Colon (tissue), 2 donors: ENCODE measurements at regions not wholly inside any gene's neighbourhood (a gene's known extent, or its start where the extent isn't known, plus 50 kb on each side); places are given as distances from the start of the nearest gene placed in this dataset.

ENCODE experiments used
- FAIRE-seq: peaks from 2 replicates; lab custom pipeline; 2012; peaks lifted over from hg19 to GRCh38; lab: Jason Lieb, UNC
- donor health status: control.
- donor health status: control.

DNA sequence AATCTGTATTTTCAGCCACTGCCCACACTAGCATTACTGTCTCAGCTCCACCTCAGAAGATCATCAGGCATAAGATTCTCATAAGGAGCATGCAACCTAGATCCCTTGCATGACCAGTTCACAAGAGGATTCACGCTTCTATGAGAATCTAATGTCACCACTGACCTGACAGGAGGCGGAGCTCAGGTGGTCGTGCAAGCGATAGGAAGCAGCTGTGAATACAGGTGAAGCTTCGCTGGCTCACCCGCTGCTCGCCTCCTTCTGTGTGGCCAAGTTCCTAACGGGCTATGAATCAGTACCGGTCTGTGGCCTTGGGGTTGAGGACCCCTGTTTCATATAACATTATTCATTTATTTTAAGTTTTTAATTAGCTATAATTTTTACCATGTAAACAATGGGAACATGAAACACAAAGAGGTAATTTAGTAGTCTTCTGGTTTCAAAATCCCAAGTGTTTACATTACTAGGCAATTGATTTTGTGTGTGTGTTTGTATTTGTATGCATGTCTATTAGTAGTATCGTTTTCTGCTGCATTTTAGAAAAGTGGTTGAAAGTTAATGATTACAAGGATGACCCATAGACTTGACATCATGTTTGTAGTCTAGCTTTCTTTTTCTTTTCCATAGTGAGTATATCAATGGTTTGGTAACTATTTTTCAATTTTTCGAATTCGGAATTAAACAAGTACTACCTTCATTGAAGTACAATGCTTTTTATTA is 159.4 kb downstream of the TENT4A start:
- no peak for FAIRE-seq

DNA sequence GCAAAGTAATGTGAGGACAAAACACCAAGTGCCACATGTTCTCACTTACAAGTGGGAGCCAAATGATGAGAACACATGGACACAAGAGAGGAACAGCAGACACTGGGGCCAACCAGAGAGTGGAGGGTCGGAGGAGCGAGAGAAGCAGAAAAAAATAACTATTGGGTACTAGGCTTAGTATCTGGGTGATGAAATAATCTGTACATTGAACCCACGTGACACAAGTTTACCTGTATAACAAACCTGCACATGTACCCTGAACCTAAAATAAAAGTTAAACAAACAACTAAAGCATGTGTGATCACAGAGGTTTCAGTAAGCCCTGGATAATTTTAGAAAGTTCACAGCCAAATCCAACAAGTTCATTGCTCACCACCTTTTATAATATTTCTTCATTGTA is 160.1 kb downstream of the TENT4A start:
- FAIRE-seq: no peak

GRCh38 chr5:6875376-6875775 is 162.1 kb downstream of the TENT4A start:
- no peak for FAIRE-seq

DNA sequence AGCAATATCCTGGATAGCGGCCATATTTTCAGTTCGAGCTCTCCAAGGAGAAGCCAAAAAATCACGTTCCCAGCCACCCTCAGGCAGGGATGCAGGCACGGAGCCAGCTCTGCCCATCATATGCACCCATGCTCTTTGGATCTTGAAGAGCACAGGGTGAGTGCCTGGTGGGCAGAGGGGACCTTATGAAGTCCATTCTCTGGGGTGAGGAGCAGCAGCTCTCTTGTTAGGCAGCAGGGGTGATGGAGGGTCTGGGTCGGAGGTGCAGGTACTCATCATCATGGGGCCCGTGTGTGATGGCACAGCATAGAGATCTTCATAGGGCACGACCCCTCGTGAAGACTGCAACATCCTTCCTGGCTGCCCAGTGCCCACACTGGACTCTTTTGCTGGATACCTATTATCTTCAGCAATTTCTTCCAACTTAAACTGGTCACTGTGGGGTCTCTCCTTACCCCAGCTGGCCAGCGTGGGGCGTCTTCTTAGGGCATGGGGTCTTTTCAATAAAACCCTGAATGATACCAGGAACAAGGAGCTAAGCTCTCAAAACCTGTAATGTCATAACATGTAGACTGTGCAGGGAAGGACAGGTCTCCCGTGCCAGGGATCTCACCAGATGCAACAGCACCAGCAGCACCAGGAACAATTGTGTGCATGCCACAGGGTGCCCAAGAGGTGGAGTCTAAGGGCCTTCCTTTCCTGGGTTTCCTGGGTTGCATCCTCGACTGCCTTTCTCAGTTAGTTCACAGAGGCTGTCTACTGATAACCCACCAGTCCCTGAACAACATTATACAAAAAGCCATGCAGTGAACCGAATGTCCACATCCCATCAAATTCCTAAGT is 165.0 kb downstream of the TENT4A start:
- no peak for FAIRE-seq

DNA sequence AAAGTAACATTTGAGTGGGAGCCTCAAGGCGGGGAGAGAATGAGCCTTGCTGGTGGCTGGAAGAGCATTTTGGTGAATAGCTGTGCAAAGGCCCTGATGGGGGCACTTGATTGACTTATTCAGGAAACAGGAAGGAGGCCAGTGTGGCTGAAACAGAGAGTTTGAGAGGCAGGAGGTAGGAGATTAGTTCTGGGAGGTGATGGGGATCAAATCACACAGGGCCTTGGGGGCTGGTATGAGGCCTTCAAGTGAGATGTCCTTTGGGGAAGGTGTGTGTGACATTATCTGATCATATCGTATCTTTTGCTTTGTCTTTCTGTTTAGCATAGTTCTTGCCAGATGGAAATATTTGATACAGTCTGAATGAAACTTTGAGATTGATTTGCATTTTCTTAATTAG is 172.3 kb downstream of the TENT4A start:
- FAIRE-seq: no peak

DNA sequence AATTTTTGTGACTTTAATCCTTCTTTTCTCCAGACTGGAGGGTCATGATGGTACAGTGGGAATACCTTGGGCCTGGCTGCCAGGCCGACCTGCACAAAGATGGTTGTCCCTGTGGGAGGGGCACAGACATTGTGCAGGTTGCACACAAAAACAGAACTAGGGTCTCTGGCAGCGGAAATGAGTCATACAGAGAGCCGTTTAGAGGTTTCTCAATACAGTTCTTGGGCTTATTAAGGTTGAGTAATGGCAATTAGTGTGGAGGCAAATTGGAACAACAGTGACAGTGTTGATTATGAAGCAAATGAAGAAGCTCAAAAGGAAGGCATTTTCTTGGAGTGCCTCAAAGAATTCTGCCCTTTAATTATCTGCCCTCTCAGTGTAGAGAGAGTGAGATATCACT is 173.6 kb downstream of the TENT4A start:
- no peak for FAIRE-seq

- FAIRE-seq: no peak
Observed at GRCh38 chr5:6889030-6889429, 175.8 kb downstream of the TENT4A start.

DNA sequence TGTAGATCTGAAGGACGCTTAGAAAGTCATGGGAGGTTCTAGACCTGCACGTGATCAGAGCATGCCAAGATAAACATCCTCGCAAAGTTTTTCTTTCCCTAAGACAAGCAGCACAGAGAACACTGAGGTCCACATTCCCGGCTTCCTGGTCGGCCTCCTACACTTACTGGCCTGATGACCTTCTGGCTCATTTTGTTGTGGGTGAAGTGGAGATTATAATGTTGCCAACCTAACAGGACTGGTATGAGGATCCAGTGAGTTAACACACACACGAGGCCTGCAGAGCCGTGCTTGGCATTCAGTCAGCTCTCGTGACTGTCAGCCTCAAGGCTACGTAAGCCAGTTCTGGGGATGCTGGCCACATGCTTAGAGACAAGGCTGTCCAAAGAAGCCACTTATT is 186.0 kb downstream of the TENT4A start:
- FAIRE-seq: no peak

GRCh38 chr5:6900247-6901227 is 187.3 kb downstream of the TENT4A start:
- no peak for FAIRE-seq

- FAIRE-seq: no peak
Observed at GRCh38 chr5:6902094-6902493, 188.9 kb downstream of the TENT4A start.

GRCh38 chr5:6902597-6902996 is 189.4 kb downstream of the TENT4A start:
- no peak for FAIRE-seq

GRCh38 chr5:6903934-6904333 is 190.7 kb downstream of the TENT4A start:
- no peak for FAIRE-seq

DNA sequence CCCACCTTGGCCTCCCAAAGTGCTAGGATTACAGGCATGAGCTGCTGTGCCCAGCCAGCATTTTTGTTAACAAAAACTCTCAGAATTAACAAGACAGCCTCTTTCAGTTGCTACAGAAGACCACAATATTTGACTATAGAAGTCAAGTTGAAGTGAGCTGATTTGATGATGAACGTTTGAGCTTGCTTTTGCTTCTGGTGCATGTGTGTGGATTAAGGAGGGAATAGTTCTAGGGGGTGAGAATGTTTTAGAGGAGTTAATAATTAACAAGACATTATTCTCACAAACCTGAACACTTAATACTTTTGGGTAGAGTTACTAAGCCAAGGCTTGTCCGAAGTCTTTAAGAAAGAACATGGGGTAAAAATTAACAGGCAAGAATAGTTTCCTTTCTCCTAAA is 191.6 kb downstream of the TENT4A start:
- FAIRE-seq: no peak

GRCh38 chr5:6905423-6905822 is 192.2 kb downstream of the TENT4A start:
- FAIRE-seq: no peak

DNA sequence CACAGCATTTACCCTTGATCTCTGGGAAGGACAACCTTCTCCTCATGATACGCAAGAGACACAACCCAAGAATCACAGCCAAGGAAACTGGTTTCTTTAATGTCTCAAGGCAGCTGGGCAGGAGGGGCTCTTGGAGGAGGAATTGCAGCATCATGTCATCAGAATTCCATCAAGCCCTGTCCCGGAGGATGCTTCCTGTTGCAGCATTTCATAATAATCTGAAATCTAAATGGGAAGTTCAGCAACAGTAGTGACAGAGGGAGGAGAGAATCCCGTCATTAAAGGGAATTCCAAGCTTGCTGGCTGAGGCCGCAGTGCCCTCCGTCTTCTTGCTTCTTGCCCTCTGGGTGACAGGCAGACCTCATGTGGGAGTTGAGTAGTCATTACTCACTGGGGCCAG is 192.7 kb downstream of the TENT4A start:
- no peak for FAIRE-seq

DNA sequence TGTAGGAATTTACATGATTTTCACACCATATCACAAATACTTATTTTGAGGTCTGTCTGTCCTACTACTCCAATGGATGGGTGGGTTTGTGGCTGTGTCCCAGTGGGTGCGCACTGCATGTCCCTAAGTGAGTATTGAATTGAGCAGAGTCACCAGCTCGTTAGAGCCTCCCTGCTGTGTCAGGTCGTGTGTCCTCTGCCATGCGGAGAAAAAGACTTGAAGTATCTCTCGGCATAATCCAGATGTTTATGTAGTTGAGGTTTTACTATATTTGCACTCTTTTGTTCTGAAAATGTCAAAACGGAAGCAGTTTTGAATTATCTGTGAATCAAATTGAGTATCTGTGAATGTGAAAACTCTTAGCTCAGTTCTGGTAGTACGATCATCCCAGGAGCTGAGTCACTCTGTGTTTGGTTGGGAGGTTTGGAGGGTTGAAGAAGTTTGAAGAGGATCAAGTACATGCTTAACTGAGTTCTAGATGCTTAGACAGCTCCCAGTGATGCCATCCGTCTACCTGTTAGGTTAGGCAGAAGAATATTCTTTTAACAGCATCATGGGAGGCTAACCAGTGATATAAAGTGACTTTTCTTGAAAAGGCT is 194.2 kb downstream of the TENT4A start:
- no peak for FAIRE-seq

DNA sequence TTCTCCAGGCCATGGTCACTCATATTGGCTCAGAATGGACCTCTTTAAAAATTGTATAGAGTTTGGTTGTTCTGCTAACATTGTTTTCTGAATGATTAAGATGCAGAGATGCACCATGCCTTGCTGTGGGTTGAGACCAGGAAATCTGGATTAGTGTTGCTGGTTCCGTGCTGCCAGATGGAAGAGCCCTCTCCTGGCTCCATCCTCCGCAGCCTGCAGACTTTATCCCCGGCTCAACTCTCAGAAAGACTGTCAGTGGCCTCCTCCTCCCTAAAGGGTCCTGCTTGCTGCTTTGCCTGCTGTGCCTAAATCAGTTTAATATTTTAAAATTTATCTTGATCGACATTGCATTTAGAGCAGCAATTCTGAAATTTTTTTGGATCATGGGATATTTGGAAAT is 196.7 kb downstream of the TENT4A start:
- no peak for FAIRE-seq

- no peak for FAIRE-seq
Observed at GRCh38 chr5:6910950-6911349, 197.7 kb downstream of the TENT4A start.

DNA sequence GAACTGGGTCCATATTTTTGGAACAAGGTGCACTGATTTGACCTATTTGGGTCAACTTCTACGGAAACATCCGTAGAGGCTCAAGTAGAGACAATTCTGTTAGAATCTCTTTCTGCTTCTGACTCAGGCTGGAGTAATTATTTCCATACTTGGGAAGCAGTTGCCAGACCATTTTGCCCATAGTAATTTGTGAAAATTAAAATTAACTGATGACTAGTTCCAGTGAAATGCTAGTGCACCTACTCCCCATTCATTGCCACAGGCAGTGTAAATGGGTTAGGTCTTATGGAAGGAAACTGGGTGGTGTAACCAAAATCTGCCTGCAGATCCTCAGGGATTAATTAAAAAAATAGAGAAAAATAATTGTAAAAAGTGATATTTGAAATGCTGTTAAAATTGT is 201.1 kb downstream of the TENT4A start:
- FAIRE-seq: no peak

DNA sequence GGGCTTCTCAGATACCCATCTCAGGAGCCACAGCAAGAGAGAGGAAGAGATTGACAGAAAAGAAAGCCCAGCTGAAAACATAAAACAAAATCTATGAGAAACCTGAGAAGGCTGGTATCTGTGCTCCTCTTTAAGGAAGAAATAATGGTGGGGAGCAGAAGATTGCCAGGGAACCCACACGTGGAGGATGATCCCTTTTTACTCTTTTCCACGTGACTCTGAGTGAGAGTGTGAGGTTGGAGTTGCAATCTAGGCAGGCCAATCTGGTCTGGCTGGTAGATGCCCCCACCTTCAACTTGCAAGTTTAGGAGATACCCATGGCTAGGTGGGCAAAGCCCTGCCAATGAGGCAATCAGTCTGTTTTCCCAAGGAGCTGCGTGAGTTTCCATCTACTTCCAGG is 202.3 kb downstream of the TENT4A start:
- no peak for FAIRE-seq

GRCh38 chr5:6918255-6918654 is 205.0 kb downstream of the TENT4A start:
- FAIRE-seq: no peak

GRCh38 chr5:6920628-6921256 is 207.5 kb downstream of the TENT4A start:
- no peak for FAIRE-seq
